ENCODE measurements at regions not wholly inside any gene's neighbourhood (a gene's known extent, or its start where the extent isn't known, plus 50 kb on each side); places are given as distances from the start of the nearest gene placed in this dataset.

- dilution Hi-C loops (cut with HindIII; ENCODE audit: low sequenced_read_pairs, unreplicated experiment), result no loop called here
These were observed 163.9 kb upstream of the TFAP2D start for GRCh38 chr6:50549475-50549874.

More at GRCh38 chr6:50549475-50549874, 163.9 kb upstream of the TFAP2D start:
- Histone ChIP-seq H3K79me1 (ENCODE audit: low read depth in 1 of 2, low read length in 2 of 2) (no peaks in the 10 kb centered on the region), H3K9ac (ENCODE audit: low read depth, low read length) (no peak overlapping the region), H4K5ac (ENCODE audit: low read depth, low read length) (no peak overlapping the region), H3K4me2 (ENCODE audit: low read depth, low read length) (no peak overlapping the region), H3K9me3 (ENCODE audit: control insufficient read depth, insufficient read depth, low read length) (no peaks in the 10 kb centered on the region), H2BK5ac (ENCODE audit: low read depth, low read length, poor library complexity, severe bottlenecking) (no peak overlapping the region), H2AFZ (replicated peaks; ENCODE audit: low read length, poor library complexity) (no peak overlapping the region), H2BK15ac (ENCODE audit: low read depth, low read length) (no peak overlapping the region), H4K91ac (ENCODE audit: insufficient read depth, low read depth, low read length) (no peak overlapping the region), H2BK120ac (ENCODE audit: low read depth, low read length) (no peak overlapping the region), H3K27ac (ENCODE audit: insufficient read depth, low read length) (no peak overlapping the region), H3K36me3 (ENCODE audit: control insufficient read depth, insufficient read depth, low read length) (no peaks in the 10 kb centered on the region), H4K20me1 (ENCODE audit: insufficient read depth, low read length) (no peaks in the 10 kb centered on the region), H3K4ac (ENCODE audit: low read depth, low read length) (no peak overlapping the region), H3K4me1 (ENCODE audit: control insufficient read depth, insufficient read depth, low read length) (no peaks in the 10 kb centered on the region), H3K18ac (ENCODE audit: low read depth, low read length) (no peak overlapping the region), H2AK9ac (replicated peaks; ENCODE audit: low read depth, low read length, poor library complexity) (no peak overlapping the region), H2AK5ac (ENCODE audit: low read depth, low read length) (no peak overlapping the region), H2BK20ac (ENCODE audit: low read depth, low read length) (no peak overlapping the region), H3K14ac (replicated peaks; ENCODE audit: low read depth, low read length) (no peak overlapping the region), H3K27me3 (ENCODE audit: control insufficient read depth, insufficient read depth, low read length) (no peaks in the 10 kb centered on the region), H3K4me3 (ENCODE audit: insufficient read depth, low read depth, low read length) (no peak overlapping the region), H3K23ac (ENCODE audit: low read depth, low read length) (no peak overlapping the region), H4K8ac (ENCODE audit: low read depth in 2 of 2, low read length in 2 of 2) (no peak overlapping the region), H3K9me1 (ENCODE audit: insufficient read depth, low read length) (no peaks in the 10 kb centered on the region), H3K56ac (ENCODE audit: extremely low read depth, insufficient read depth, low read length) (no peak overlapping the region)
- in situ Hi-C loops (cut with MboI; ENCODE audit: low sequenced_read_pairs) (no loop called here), intact Hi-C loops (cut with micrococcal nuclease) (no loop called here)
- no peak for ATAC-seq (ENCODE audit: low read depth)
- DNase-seq, result no peak
- ChIA-PET CTCF (no interaction called here), POLR2A (ENCODE audit: unreplicated experiment) (no interaction called here)
- TF ChIP-seq MAFK (IDR thresholded peaks at IDR 0.05; ENCODE audit: low read depth, low read length) (no peak), MAZ (IDR thresholded peaks at IDR 0.05; ENCODE audit: borderline replicate concordance, low read depth, low read length) (no peak), CTCF (conservative IDR thresholded peaks at IDR 0.05; ENCODE audit: low read depth, low read length) (no peak), ELK1 (IDR thresholded peaks at IDR 0.05; ENCODE audit: borderline replicate concordance, low read depth, low read length) (no peak), CEBPB (IDR thresholded peaks at IDR 0.05; ENCODE audit: low read depth, low read length) (no peak), RCOR1 (IDR thresholded peaks at IDR 0.05; ENCODE audit: insufficient replicate concordance, low read length) (no peak), FOS (IDR thresholded peaks at IDR 0.05; ENCODE audit: low read depth, low read length) (no peak), SMC3 (IDR thresholded peaks at IDR 0.05; ENCODE audit: low read depth, low read length) (no peak), POLR2A (IDR thresholded peaks at IDR 0.05; ENCODE audit: low read depth, low read length) (no peak), NFE2L2 (IDR thresholded peaks at IDR 0.05; ENCODE audit: low read depth, low read length) (no peak), BHLHE40 (IDR thresholded peaks at IDR 0.05; ENCODE audit: low read depth, low read length) (no peak), RFX5 (IDR thresholded peaks at IDR 0.05; ENCODE audit: low read depth, low read length) (no peak), MXI1 (IDR thresholded peaks at IDR 0.05; ENCODE audit: borderline replicate concordance, low read depth, low read length) (no peak), RAD21 (IDR thresholded peaks at IDR 0.05; ENCODE audit: low read length) (no peak), USF2 (IDR thresholded peaks at IDR 0.05; ENCODE audit: low read depth, low read length) (no peak), CHD1 (IDR thresholded peaks at IDR 0.05; ENCODE audit: low read depth, low read length) (no peak)
- BruUV-seq (replicated peaks), result no TSS peak
